Stomach (tissue), 4 donors: ENCODE measurements at regions not wholly inside any gene's neighbourhood (a gene's known extent, or its start where the extent isn't known, plus 50 kb on each side); places are given as distances from the start of the nearest gene placed in this dataset.

Experiments used
- CTCF ChIP-seq, 7 experiments: fragments of 450-650 bp in 4 of 7; fragments of 200-600 bp in 3 of 7; sonication (generic) in 3 of 7; IDR thresholded peaks; one replicate each; pipeline ENCODE4 v1.5.1; 2016 to 2019; ENCODE audit warnings: antibody characterized with exemption in 7 of 7, control low read depth in 2 of 7, mild to moderate bottlenecking in 1 of 7
- EP300 ChIP-seq: sonication (generic); formaldehyde crosslinking; IDR thresholded peaks from one replicate; pipeline ENCODE4 v1.6.1; 2017; ENCODE audit warnings: antibody characterized with exemption
- POLR2A ChIP-seq, 4 donors: fragments of 450-650 bp; IDR thresholded peaks; one replicate each; pipeline ENCODE4 v1.6.1; 2016; ENCODE audit warnings: antibody characterized with exemption in 4 of 4, control low read depth in 2 of 4, mild to moderate bottlenecking in 1 of 4, moderate library complexity in 1 of 4

DNA sequence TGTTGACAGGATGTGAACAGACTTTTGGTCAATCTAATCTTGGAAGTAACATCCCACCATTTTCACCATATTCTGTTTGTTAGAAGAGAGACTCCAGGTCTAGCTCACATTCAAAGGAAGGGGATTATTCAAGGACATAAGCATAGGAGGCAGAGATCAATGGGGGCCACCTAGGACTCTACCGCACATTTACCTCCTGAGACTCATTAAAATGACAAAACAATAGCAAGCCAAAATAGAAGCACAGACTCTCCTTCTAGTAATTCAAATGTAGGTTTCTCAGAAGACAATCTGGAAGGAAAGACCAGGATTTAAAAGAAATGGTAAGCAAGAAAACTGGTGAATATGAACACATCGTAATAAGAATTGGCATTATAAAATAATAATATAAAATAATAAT is 156.4 kb upstream of the KYNU start:
- TF ChIP-seq CTCF (IDR thresholded peaks at IDR 0.05) (no peak), POLR2A (IDR thresholded peaks at IDR 0.05) (no peak), EP300 (no peak)
